NCI-H510A treated with DMSO at 0.1 percent for 48 hours (cell line): ENCODE measurements at regions not wholly inside any gene's neighbourhood (a gene's known extent, or its start where the extent isn't known, plus 50 kb on each side); places are given as distances from the start of the nearest gene placed in this dataset.
"Not testable (repeated sequence)": the region's sequence is repeated elsewhere in the genome, so short reads cannot be mapped to it uniquely, and the experiment has no call there.

Source experiments
- DNase-seq: peaks from one replicate; lab custom pipeline; 2025; lab: John Stamatoyannopoulos, UW

GRCh38 chr6:3961581-3962215 is 112.5 kb downstream of the FAM50B start:
- no peak for DNase-seq

- DNase-seq, result no peak
Measured at GRCh38 chr6:3962291-3963280, 113.4 kb downstream of the FAM50B start.

- no peak for DNase-seq
Measured at GRCh38 chr6:3963426-3963825, 114.3 kb downstream of the FAM50B start.

GRCh38 chr6:3965071-3965718 is 113.7 kb downstream of the FAM217A start:
- DNase-seq, result no peak

- no peak for DNase-seq
Measured at GRCh38 chr6:3966426-3966825, 112.5 kb downstream of the FAM217A start.

GRCh38 chr6:3970097-3970496 is 108.8 kb downstream of the FAM217A start:
- no peak for DNase-seq

GRCh38 chr6:3973152-3973551 is 105.8 kb downstream of the FAM217A start:
- not testable (repeated sequence) for DNase-seq

GRCh38 chr6:3977875-3978711 is 100.8 kb downstream of the FAM217A start:
- DNase-seq, result no peak

- not testable (repeated sequence) for DNase-seq
Measured at GRCh38 chr6:3978966-3979365, 100.0 kb downstream of the FAM217A start.

GRCh38 chr6:3981917-3982316 is 97.0 kb downstream of the FAM217A start:
- no peak for DNase-seq

GRCh38 chr6:3983778-3984177 is 95.2 kb downstream of the FAM217A start:
- DNase-seq, result no peak

GRCh38 chr6:3984494-3984893 is 94.4 kb downstream of the FAM217A start:
- DNase-seq, result no peak

- no peak for DNase-seq
Measured at GRCh38 chr6:3986241-3986640, 92.7 kb downstream of the FAM217A start.

- no peak for DNase-seq
Measured at GRCh38 chr6:3987053-3987452, 91.9 kb downstream of the FAM217A start.

GRCh38 chr6:3987576-3987975 is 91.4 kb downstream of the FAM217A start:
- DNase-seq, result no peak

GRCh38 chr6:3990692-3991491 is 88.0 kb downstream of the FAM217A start:
- peak; percentile 48 for DNase-seq

GRCh38 chr6:3991941-3992340 is 87.0 kb downstream of the FAM217A start:
- DNase-seq, result no peak

GRCh38 chr6:3996349-3996748 is 82.6 kb downstream of the FAM217A start:
- DNase-seq, result no peak

GRCh38 chr6:3997177-3997770 is 81.7 kb downstream of the FAM217A start:
- DNase-seq, result no peak
